ENCODE measurements at regions not wholly inside any gene's neighbourhood (a gene's known extent, or its start where the extent isn't known, plus 50 kb on each side); places are given as distances from the start of the nearest gene placed in this dataset.
A peak's percentile ranks its signal among the peaks of the same experiment; 100 is the strongest.

- H3K4me3 ChIP-seq (ENCODE audit: low read depth, low read length) = no peak overlapping the region
- DNase-seq (ENCODE audit: low read depth) = peak; percentile 51
- no peak for TF ChIP-seq CTCF (IDR thresholded peaks at IDR 0.05; ENCODE audit: insufficient read depth, low read depth, low read length)
These were observed 114.1 kb downstream of the SLC16A9 start for GRCh38 chr10:59595593-59595992.

GRCh38 chr10:59593768-59594167 lies 115.9 kb downstream of the SLC16A9 start:
- no peak for DNase-seq (ENCODE audit: low read depth)
- TF ChIP-seq CTCF (IDR thresholded peaks at IDR 0.05; ENCODE audit: insufficient read depth, low read depth, low read length) = no peak
- H3K4me3 ChIP-seq (ENCODE audit: low read depth, low read length) = no peak overlapping the region

- DNase-seq (ENCODE audit: low read depth) = no peak
- TF ChIP-seq CTCF (IDR thresholded peaks at IDR 0.05; ENCODE audit: insufficient read depth, low read depth, low read length) = no peak
- H3K4me3 ChIP-seq (ENCODE audit: low read depth, low read length) = no peak overlapping the region
These were observed 119.9 kb downstream of the SLC16A9 start for GRCh38 chr10:59589796-59590195.

- TF ChIP-seq CTCF (IDR thresholded peaks at IDR 0.05; ENCODE audit: insufficient read depth, low read depth, low read length) = no peak
- no peak for DNase-seq (ENCODE audit: low read depth)
- no peak overlapping the region for H3K4me3 ChIP-seq (ENCODE audit: low read depth, low read length)
These were observed 120.9 kb downstream of the SLC16A9 start for GRCh38 chr10:59588791-59589190.

- TF ChIP-seq CTCF (IDR thresholded peaks at IDR 0.05; ENCODE audit: insufficient read depth, low read depth, low read length) = no peak
- DNase-seq (ENCODE audit: low read depth) = no peak
These were observed 121.9 kb downstream of the SLC16A9 start for GRCh38 chr10:59587756-59588140.

GRCh38 chr10:59587083-59587755 lies 122.4 kb downstream of the SLC16A9 start:
- no peak overlapping the region for H3K4me3 ChIP-seq (ENCODE audit: low read depth, low read length)
- TF ChIP-seq CTCF (IDR thresholded peaks at IDR 0.05; ENCODE audit: insufficient read depth, low read depth, low read length) = no peak
- no peak for DNase-seq (ENCODE audit: low read depth)

More at GRCh38 chr10:59587756-59588140, 121.9 kb downstream of the SLC16A9 start:
- H3K4me3 ChIP-seq (ENCODE audit: low read depth, low read length) = no peak overlapping the region

- H3K4me3 ChIP-seq (ENCODE audit: low read depth, low read length) = no peak overlapping the region
- no peak for DNase-seq (ENCODE audit: low read depth)
- TF ChIP-seq CTCF (IDR thresholded peaks at IDR 0.05; ENCODE audit: insufficient read depth, low read depth, low read length) = no peak
These were observed 123.2 kb downstream of the SLC16A9 start for GRCh38 chr10:59586407-59586891.

Data from fibroblast of villous mesenchyme (primary cell).